RPMI7951 (cell line): ENCODE measurements at regions not wholly inside any gene's neighbourhood (a gene's known extent, or its start where the extent isn't known, plus 50 kb on each side); places are given as distances from the start of the nearest gene placed in this dataset.
"Not testable (repeated sequence)": the region's sequence is repeated elsewhere in the genome, so short reads cannot be mapped to it uniquely, and the experiment has no call there.

Experiments
- DNase-seq: peaks from one replicate; pipeline ENCODE4 v3.0.0-alpha.2; 2012; ENCODE audit warnings: low read depth

GRCh38 chr2:176851889-176852483, 360.6 kb upstream of the HNRNPA3 start:
- DNase-seq, result no peak

- no peak for DNase-seq
These were observed 359.9 kb upstream of the HNRNPA3 start for GRCh38 chr2:176852667-176853066.

DNA sequence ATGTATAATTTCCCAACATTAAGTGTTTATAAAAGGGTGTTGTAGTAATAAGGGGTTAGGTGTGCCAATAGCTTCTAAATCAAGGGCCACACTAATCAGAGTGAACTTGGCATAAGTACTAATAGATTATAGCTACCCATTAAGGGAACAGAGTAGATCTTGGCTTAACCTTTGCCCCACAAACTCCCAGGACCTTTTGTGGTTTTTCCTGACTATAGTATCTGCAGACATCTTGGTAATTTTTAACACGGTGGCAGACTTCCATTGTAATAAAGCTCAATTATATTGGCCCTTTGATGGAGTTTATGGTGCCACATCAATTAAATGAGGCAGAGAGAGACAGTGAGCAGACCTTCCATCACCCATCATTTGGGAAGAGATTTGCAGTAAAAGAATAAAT, 358.5 kb upstream of the HNRNPA3 start:
- no peak for DNase-seq

GRCh38 chr2:176854878-176855277, 357.7 kb upstream of the HNRNPA3 start:
- DNase-seq, result no peak

- DNase-seq, result no peak
These were observed 355.9 kb upstream of the HNRNPA3 start for GRCh38 chr2:176856683-176857082.

DNA sequence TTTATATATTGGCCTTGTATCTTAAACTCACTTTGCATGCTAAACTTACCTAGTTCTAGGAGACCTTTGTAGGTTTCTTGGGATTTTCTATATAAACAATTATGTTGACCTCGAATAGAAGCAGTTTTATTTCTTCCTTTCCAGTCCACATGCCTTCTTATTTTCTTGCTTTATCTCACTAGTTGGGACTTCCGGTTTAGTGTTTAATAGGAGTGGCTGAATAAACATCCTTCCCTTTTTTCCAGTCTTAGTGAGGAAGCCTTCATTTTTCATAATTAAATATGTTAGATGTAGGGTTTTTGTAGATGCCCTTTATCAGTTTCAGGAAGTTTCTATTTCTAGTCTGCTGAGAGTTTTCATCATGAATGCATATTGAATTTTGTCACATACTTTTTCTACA, 347.3 kb upstream of the HNRNPA3 start:
- DNase-seq, result no peak

DNA sequence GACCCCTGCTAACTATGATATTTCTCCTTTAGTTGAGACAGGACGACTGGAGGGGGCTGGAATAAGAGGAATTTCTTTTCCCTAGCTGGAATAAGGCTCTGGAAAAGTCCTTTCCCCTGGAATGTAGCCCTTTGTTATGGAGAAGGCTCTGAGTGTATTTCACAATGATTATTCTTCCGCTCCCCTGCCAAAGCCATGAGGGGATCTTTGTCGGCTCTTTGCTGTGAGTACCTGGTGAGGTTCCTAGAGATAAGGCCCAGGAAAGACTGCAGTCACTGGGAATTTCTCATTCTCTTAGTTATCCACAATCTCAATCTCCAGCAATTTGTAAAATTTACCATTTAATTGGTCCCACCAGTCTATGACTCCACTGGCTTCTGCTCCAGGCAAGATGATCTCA, 340.2 kb upstream of the HNRNPA3 start:
- DNase-seq, result no peak

- no peak for DNase-seq
These were observed 339.2 kb upstream of the HNRNPA3 start for GRCh38 chr2:176873403-176873802.

GRCh38 chr2:176876493-176877103, 336.0 kb upstream of the HNRNPA3 start:
- no peak for DNase-seq

DNA sequence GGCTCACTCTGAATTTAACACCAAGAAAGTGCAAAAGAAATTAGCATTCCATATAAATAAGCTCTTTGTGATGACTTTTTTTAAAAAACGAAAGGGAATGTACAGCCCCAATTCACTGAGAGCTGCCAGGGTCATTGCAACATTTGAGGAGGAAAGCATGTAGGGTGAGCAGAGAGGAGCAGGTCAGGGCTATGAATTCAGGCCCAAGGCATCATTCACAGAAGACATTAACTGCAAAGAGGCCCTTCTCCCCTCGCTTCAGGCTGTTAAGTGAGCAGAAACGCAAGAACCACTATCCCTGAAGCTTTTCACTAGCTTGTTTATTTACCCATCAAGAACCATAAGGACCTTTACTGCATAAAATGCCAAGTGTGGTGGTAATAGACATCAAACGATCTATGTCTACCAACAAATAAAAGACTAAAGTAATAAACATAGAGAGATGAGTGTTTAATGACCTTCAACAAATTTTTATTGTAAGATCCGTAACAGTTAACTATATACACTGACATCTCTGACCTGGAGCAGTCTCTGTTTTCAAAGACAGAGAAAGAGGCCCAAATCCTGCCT, 333.1 kb upstream of the HNRNPA3 start:
- no peak for DNase-seq

DNA sequence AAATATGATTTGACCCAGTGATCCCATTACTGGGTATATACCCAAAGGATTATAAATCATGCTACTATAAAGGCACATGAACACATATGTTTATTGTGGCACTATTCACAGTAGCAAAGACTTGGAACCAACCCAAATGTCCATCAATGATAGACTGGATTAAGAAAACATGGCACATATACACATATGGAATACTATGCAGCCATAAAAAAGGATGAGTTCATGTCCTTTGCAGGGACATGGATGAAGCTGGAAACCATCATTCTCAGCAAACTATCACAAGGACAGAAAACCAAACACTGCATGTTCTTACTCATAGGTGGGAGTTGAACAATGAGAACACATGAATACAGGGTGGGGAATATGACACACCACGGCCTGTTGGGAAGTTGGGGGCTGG, 330.5 kb upstream of the HNRNPA3 start:
- DNase-seq, result not testable (repeated sequence)

DNA sequence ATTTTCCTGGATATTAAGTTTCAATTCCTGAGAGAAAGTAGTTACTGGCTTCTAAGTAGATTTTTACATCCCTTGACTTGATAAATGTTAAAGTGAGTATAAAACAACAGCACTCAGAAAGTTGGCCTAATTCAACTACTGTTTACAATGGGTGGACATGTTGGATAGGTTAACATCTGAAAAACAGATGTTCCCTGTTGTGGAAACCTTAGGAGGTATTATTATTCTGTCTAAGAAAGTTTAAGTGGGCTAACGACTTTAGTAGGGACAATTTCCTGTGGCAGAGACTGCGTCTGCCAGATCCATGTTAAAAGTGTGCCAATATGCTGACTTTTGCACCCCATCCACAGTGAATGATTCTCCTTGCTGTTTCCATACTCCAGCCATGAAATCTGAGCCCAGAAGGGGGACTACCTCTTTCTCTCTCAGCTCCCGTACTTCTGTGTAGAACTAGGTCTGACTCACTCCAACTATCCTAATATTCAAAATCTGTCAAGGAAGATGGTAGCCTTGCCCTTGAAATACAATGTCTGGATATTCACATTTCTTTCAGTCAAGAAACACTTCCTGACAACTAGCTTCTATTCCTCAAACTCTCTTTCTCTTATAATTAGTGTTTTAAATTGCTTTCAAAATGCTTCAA, 327.5 kb upstream of the HNRNPA3 start:
- DNase-seq, result no peak

- no peak for DNase-seq
These were observed 326.9 kb upstream of the HNRNPA3 start for GRCh38 chr2:176885661-176886060.

GRCh38 chr2:176891105-176891504, 321.5 kb upstream of the HNRNPA3 start:
- DNase-seq, result no peak

- DNase-seq, result no peak
These were observed 320.7 kb upstream of the HNRNPA3 start for GRCh38 chr2:176891857-176892256.

GRCh38 chr2:176892676-176893226, 319.8 kb upstream of the HNRNPA3 start:
- DNase-seq, result no peak

DNA sequence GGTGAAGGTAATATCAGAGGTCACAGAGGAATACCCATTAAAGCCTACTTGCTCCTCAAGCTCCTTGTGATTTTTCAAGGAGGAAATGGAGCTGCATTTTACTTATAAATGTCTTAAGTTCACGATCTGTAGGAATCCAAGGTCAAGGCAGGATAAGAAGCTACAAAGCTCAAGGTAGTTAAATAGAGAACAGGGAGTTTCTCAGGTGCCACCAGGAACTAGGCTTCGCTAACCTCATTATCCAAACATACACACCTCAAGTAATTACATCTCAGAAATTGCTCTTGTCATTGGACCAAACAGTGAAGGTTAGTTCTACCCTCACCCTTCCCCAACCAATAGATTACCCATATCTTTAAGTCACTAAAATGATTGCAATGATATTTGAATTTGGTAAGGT, 317.4 kb upstream of the HNRNPA3 start:
- no peak for DNase-seq

DNA sequence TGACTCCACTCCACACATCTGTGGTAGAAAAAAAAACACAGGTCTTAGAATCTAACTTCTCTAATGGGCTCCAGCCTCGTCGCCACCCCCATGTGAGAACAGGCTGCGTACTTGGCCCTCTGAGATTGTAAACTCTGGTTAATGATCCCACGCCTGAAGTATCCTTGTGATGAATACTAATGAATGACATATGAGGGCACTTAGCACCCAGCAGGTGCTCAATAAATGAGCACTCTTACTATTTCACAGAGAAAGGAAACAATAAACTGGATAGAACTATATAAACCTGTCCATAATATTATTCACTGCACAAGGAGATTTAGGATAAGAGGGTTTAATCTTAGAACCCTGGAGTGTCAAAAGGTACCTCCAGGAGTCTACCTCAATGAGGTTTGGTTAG, 310.1 kb upstream of the HNRNPA3 start:
- no peak for DNase-seq

DNA sequence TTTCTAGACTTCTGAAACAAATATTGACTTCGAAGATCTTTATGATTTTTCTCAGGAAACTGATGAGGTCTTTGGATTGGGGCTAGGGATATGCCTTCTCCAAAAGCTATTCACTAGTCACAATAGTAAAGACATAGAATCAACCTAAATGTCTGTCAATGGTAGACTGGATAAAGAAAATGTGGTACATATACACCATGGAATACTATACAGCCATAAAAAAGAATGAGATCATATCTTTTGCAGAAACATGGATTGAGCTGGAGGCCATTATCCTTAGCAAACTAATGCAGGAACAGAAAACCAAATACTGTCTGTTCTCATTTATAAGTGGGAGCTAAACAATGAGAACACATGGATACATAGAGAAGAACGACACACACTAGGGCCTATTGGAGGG, 308.5 kb upstream of the HNRNPA3 start:
- DNase-seq, result not testable (repeated sequence)

- no peak for DNase-seq
These were observed 305.3 kb upstream of the HNRNPA3 start for GRCh38 chr2:176907341-176907740.

GRCh38 chr2:176910828-176911227, 301.8 kb upstream of the HNRNPA3 start:
- no peak for DNase-seq

GRCh38 chr2:176913955-176914354, 298.6 kb upstream of the HNRNPA3 start:
- DNase-seq, result no peak

DNA sequence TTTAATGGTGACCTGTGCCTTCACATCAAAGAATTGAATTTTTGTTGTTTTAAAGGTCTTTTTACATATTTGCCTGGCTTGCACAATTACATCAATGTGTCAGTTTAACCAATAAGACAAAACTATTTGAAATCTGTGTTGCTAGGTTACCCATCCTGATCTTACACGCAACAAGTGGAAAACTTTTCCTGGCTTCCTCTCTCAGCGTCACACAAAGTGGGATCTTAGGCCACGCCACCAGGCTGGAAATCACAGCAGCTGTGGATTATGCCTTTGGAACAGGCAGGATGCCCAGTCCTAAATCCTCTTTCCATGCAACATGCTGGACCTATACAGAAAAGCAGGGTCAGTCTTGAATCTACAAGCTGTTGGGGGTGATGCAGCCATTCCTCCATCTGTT, 298.2 kb upstream of the HNRNPA3 start:
- DNase-seq, result no peak
